ENCODE measurements at regions not wholly inside any gene's neighbourhood (a gene's known extent, or its start where the extent isn't known, plus 50 kb on each side); places are given as distances from the start of the nearest gene placed in this dataset.

DNA sequence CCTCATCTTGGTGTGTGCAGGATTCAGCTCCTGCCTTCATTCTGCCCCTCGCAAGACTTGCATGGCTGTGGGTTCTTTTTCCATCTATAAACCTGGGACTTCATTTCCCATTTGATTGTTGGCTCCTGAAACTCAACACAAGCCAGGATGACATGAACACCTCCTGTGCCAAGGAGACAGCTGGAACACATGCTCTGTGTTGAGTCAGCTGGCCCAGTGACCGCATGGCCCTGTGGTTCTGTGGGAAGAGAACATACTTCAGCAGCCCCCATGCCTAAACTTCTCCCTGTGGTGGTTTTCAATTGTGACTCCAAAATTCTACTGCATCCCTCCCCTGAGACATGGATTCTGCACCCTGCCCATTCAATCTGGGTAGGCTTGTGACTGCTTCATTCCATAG is 57.9 kb upstream of the FOXF1 start:
- intact Hi-C loops (cut with DNase I): no loop called here
- Histone ChIP-seq H3K27ac (no peak overlapping the region), H3K4me1 (no peaks in the 10 kb centered on the region), H3K27me3 (peaks cover 0 to 50% (median 21%) of the 10 kb centered on the region in 7 donors), H3K36me3 (no peaks in the 10 kb centered on the region), H3K4me3 (no peak overlapping the region), H3K9me3 (peaks cover 0 to 7% (median 0%) of the 10 kb centered on the region in 11 donors)
- DNase-seq (no peak), ATAC-seq (no peak)
- WGBS, 2 donors: 78 to 90% methylated on average over 2 of the region's 2 CpGs
- no peak for TF ChIP-seq CTCF (IDR thresholded peaks at IDR 0.05)

GRCh38 chr16:86455116-86455515 is 55.2 kb upstream of the FOXF1 start:
- TF ChIP-seq CTCF (IDR thresholded peaks at IDR 0.05): no peak
- H3K27ac ChIP-seq: no peak overlapping the region
- WGBS, 2 donors: 88 to 90% methylated on average over 10 of the region's 10 CpGs
- peaks cover 0 to 70% (median 37%) of the 10 kb centered on the region in 7 donors for H3K27me3 ChIP-seq
- DNase-seq: no peak
- H3K36me3 ChIP-seq: no peaks in the 10 kb centered on the region
- intact Hi-C loops (cut with DNase I): no loop called here
- H3K4me3 ChIP-seq: no peak overlapping the region
- no peaks in the 10 kb centered on the region for H3K4me1 ChIP-seq
- H3K9me3 ChIP-seq: peaks cover 0 to 6% (median 0%) of the 10 kb centered on the region in 11 donors
- no peak for ATAC-seq

- no peaks in the 10 kb centered on the region for H3K4me1 ChIP-seq
- no peak for TF ChIP-seq CTCF (IDR thresholded peaks at IDR 0.05)
- H3K36me3 ChIP-seq: no peaks in the 10 kb centered on the region
- H3K9me3 ChIP-seq: peaks cover 0 to 4% (median 0%) of the 10 kb centered on the region in 11 donors
- no peak overlapping the region for H3K27ac ChIP-seq
- no peak for DNase-seq
- intact Hi-C loops (cut with DNase I): no loop called here
- no peak for ATAC-seq
- WGBS, 2 donors: 84% methylated on average over 14 of the region's 14 CpGs
- peaks cover 0 to 70% (median 42%) of the 10 kb centered on the region in 7 donors for H3K27me3 ChIP-seq
- no peak overlapping the region for H3K4me3 ChIP-seq
These were observed 54.7 kb upstream of the FOXF1 start for GRCh38 chr16:86455640-86456039.

GRCh38 chr16:86457501-86458148 is 52.7 kb upstream of the FOXF1 start:
- H3K27ac ChIP-seq: peak overlapping the region in 1 of 10 donors; percentile 15

More at GRCh38 chr16:86457501-86458148, 52.7 kb upstream of the FOXF1 start:
- H3K27me3 ChIP-seq: peaks cover 0 to 61% (median 50%) of the 10 kb centered on the region in 7 donors
- ATAC-seq: peak in 6 of 8 donors; percentile 37 to 86 (median 62)
- H3K4me1 ChIP-seq: no peaks in the 10 kb centered on the region
- TF ChIP-seq CTCF (IDR thresholded peaks at IDR 0.05): no peak
- WGBS, 2 donors: 39 to 53% methylated on average over 11 of the region's 11 CpGs
- DNase-seq: no peak
- no peak overlapping the region for H3K4me3 ChIP-seq
- H3K36me3 ChIP-seq: no peaks in the 10 kb centered on the region
- intact Hi-C loops (cut with DNase I): no loop called here
- H3K9me3 ChIP-seq: peaks cover 0 to 13% (median 0%) of the 10 kb centered on the region in 11 donors

All from heart right ventricle (tissue), 16 donors.